Vagina (tissue), 2 donors: ENCODE measurements at regions not wholly inside any gene's neighbourhood (a gene's known extent, or its start where the extent isn't known, plus 50 kb on each side); places are given as distances from the start of the nearest gene placed in this dataset.

Experiments used
- DNase-seq, 2 donors: peaks; one replicate each; pipeline ENCODE4 v3.0.0-alpha.2; 2017; ENCODE audit errors: extremely low spot score in 2 of 2
- H3K27ac ChIP-seq: fragments of 200-600 bp; sonication (generic); one replicate; pipeline ENCODE4 v1.5.1; 2019
- H3K27me3 ChIP-seq: fragments of 200-600 bp; sonication (generic); one replicate; pipeline ENCODE4 v1.5.1; 2019
- H3K36me3 ChIP-seq, 2 donors: fragments of 200-600 bp; sonication (generic); one replicate each; pipeline ENCODE4 v1.5.1; 2017 to 2019
- H3K4me1 ChIP-seq: fragments of 200-600 bp; sonication (generic); one replicate; pipeline ENCODE4 v1.5.1; 2019
- H3K4me3 ChIP-seq, 2 donors: fragments of 200-600 bp; sonication (generic); 1 replicate in 1 of 2; 2 replicates in 1 of 2; pipeline ENCODE4 v1.5.1; 2016 to 2019
- H3K9me3 ChIP-seq: fragments of 200-600 bp; sonication (generic); one replicate; pipeline ENCODE4 v1.5.1; 2019
- CTCF ChIP-seq, 3 experiments: fragments of 450-650 bp in 2 of 3; fragments of 200-600 bp in 1 of 3; sonication (generic) in 1 of 3; IDR thresholded peaks; one replicate each; pipeline ENCODE4 v1.5.1; 2017 to 2019; ENCODE audit warnings: antibody characterized with exemption in 3 of 3, mild to moderate bottlenecking in 2 of 3, moderate library complexity in 2 of 3
- POLR2A ChIP-seq, 2 donors: fragments of 450-650 bp; IDR thresholded peaks; one replicate each; pipeline ENCODE4 v1.6.1; 2017; ENCODE audit warnings: antibody characterized with exemption in 2 of 2, mild to moderate bottlenecking in 2 of 2, moderate library complexity in 2 of 2
- POLR2AphosphoS5 ChIP-seq, 2 donors: sonication (generic); formaldehyde crosslinking; IDR thresholded peaks; one replicate each; pipeline ENCODE4 v1.9.0; 2017; ENCODE audit warnings: antibody characterized with exemption in 2 of 2, mild to moderate bottlenecking in 2 of 2, low read depth in 1 of 2; ENCODE audit not compliant: insufficient read depth in 1 of 2
- intact Hi-C: fragments of 100-400 bp; cut with DNase I; formaldehyde crosslinking; loops from one replicate; pipeline ENCODE4 v1.15.1; 2023

- Histone ChIP-seq H3K27ac (no peak overlapping the region), H3K4me1 (no peaks in the 10 kb centered on the region), H3K36me3 (no peaks in the 10 kb centered on the region), H3K4me3 (no peak overlapping the region), H3K9me3 (no peaks in the 10 kb centered on the region), H3K27me3 (no peaks in the 10 kb centered on the region)
- intact Hi-C loops: no loop called here
- TF ChIP-seq CTCF (IDR thresholded peaks at IDR 0.05): no peak
- TF ChIP-seq POLR2A (IDR thresholded peaks at IDR 0.05): no peak
- no peak for TF ChIP-seq POLR2AphosphoS5 (IDR thresholded peaks at IDR 0.05; ENCODE audit: insufficient read depth in 1 of 2, low read depth in 1 of 2)
- no peak for DNase-seq
These were observed 439.1 kb downstream of the TLL1 start for GRCh38 chr4:166312166-166312565.

- TF ChIP-seq POLR2AphosphoS5 (IDR thresholded peaks at IDR 0.05; ENCODE audit: insufficient read depth in 1 of 2, low read depth in 1 of 2) (no peak), CTCF (IDR thresholded peaks at IDR 0.05) (no peak), POLR2A (IDR thresholded peaks at IDR 0.05) (no peak)
- Histone ChIP-seq H3K36me3 (no peaks in the 10 kb centered on the region), H3K27me3 (no peaks in the 10 kb centered on the region), H3K4me1 (no peaks in the 10 kb centered on the region), H3K9me3 (no peaks in the 10 kb centered on the region), H3K4me3 (no peak overlapping the region), H3K27ac (no peak overlapping the region)
- intact Hi-C loops: no loop called here
- DNase-seq: no peak
These were observed 441.9 kb downstream of the TLL1 start for GRCh38 chr4:166314902-166315301.

- no peaks in the 10 kb centered on the region for H3K36me3 ChIP-seq
These were observed 442.9 kb downstream of the TLL1 start for GRCh38 chr4:166315721-166316467.

GRCh38 chr4:166318810-166319525, 445.9 kb downstream of the TLL1 start:
- TF ChIP-seq POLR2AphosphoS5 (IDR thresholded peaks at IDR 0.05; ENCODE audit: insufficient read depth in 1 of 2, low read depth in 1 of 2): no peak
- TF ChIP-seq POLR2A (IDR thresholded peaks at IDR 0.05): no peak
- no peak for TF ChIP-seq CTCF (IDR thresholded peaks at IDR 0.05)

More at GRCh38 chr4:166315721-166316467, 442.9 kb downstream of the TLL1 start:
- Histone ChIP-seq H3K27me3 (no peaks in the 10 kb centered on the region), H3K4me1 (no peaks in the 10 kb centered on the region), H3K9me3 (no peaks in the 10 kb centered on the region), H3K4me3 (no peak overlapping the region), H3K27ac (no peak overlapping the region)
- intact Hi-C loops: no loop called here
- TF ChIP-seq CTCF (IDR thresholded peaks at IDR 0.05): no peak
- TF ChIP-seq POLR2A (IDR thresholded peaks at IDR 0.05): no peak
- TF ChIP-seq POLR2AphosphoS5 (IDR thresholded peaks at IDR 0.05; ENCODE audit: insufficient read depth in 1 of 2, low read depth in 1 of 2): no peak
- no peak for DNase-seq

GRCh38 chr4:166323250-166323649, 450.2 kb downstream of the TLL1 start:
- Histone ChIP-seq H3K36me3 (no peaks in the 10 kb centered on the region), H3K4me1 (no peaks in the 10 kb centered on the region)
- intact Hi-C loops: no loop called here

More at GRCh38 chr4:166318810-166319525, 445.9 kb downstream of the TLL1 start:
- intact Hi-C loops: no loop called here
- H3K27me3 ChIP-seq: no peaks in the 10 kb centered on the region
- H3K36me3 ChIP-seq: no peaks in the 10 kb centered on the region
- no peak for DNase-seq
- H3K4me1 ChIP-seq: no peaks in the 10 kb centered on the region
- no peak overlapping the region for H3K4me3 ChIP-seq
- H3K9me3 ChIP-seq: no peaks in the 10 kb centered on the region
- H3K27ac ChIP-seq: no peak overlapping the region

More at GRCh38 chr4:166323250-166323649, 450.2 kb downstream of the TLL1 start:
- TF ChIP-seq POLR2AphosphoS5 (IDR thresholded peaks at IDR 0.05; ENCODE audit: insufficient read depth in 1 of 2, low read depth in 1 of 2) (no peak), POLR2A (IDR thresholded peaks at IDR 0.05) (no peak)
- H3K4me3 ChIP-seq: no peak overlapping the region
- no peaks in the 10 kb centered on the region for H3K9me3 ChIP-seq
- no peak for DNase-seq
- H3K27ac ChIP-seq: no peak overlapping the region
- H3K27me3 ChIP-seq: no peaks in the 10 kb centered on the region
